MCF 10A (cell line): ENCODE measurements at regions not wholly inside any gene's neighbourhood (a gene's known extent, or its start where the extent isn't known, plus 50 kb on each side); places are given as distances from the start of the nearest gene placed in this dataset.

Experiments used
- BruUV-seq: library from RNA; stranded (reverse); fragments of 400-500 nt; replicated peaks from 2 replicates; lab custom pipeline; 2021; lab: Mats Ljungman, UMichigan
- CTCF ChIA-PET: fragments of 300-600 bp; sonication (Branson Sonifier 250); formaldehyde crosslinking; extraction: SDS; loops from one replicate; lab custom pipeline; 2021; ENCODE audit warnings: antibody characterized with exemption, inconsistent platforms; lab: Yijun Ruan, JAX
- POLR2A ChIA-PET: fragments of 300-600, 350-650 bp; sonication (Branson Sonifier 250); formaldehyde crosslinking; extraction: SDS; loops from one replicate; lab custom pipeline; 2020; ENCODE audit warnings: antibody characterized with exemption, inconsistent platforms; lab: Yijun Ruan, JAX
- DNase-seq: peaks from one replicate; pipeline ENCODE4 v3.0.0-alpha.2; 2018; ENCODE audit not compliant: unreplicated experiment
- H3K27ac Mint-ChIP-seq: one replicate; pipeline ENCODE4 v1.8.0; 2022; ENCODE audit warnings: mild to moderate bottlenecking, low read depth, mixed read lengths; ENCODE audit not compliant: unreplicated experiment
- H3K27me3 Mint-ChIP-seq: one replicate; pipeline ENCODE4 v1.8.0; 2022; ENCODE audit warnings: mixed read lengths; ENCODE audit not compliant: insufficient read depth, unreplicated experiment
- H3K36me3 Mint-ChIP-seq: one replicate; pipeline ENCODE4 v1.8.0; 2022; ENCODE audit warnings: mild to moderate bottlenecking, moderate library complexity, mixed read lengths; ENCODE audit not compliant: insufficient read depth, unreplicated experiment
- H3K4me1 Mint-ChIP-seq: one replicate; pipeline ENCODE4 v1.8.0; 2022; ENCODE audit warnings: mixed read lengths; ENCODE audit not compliant: insufficient read depth, unreplicated experiment
- H3K4me3 Mint-ChIP-seq: one replicate; pipeline ENCODE4 v1.8.0; 2022; ENCODE audit warnings: mild to moderate bottlenecking, moderate library complexity, mixed read lengths; ENCODE audit not compliant: unreplicated experiment
- H3K9me3 Mint-ChIP-seq: one replicate; pipeline ENCODE4 v1.8.0; 2022; ENCODE audit warnings: mixed read lengths; ENCODE audit not compliant: unreplicated experiment
- intact Hi-C: fragments of 100-400 bp; cut with micrococcal nuclease; formaldehyde crosslinking; loops from 2 replicates; pipeline ENCODE4 v1.14.1; 2022
- TF ChIP-seq, protein P1 (sequence below): fragments of 200-600 bp; IDR thresholded peaks from one replicate; pipeline ENCODE4 v1.8.0; 2022; ENCODE audit warnings: antibody characterized with exemption, mild to moderate bottlenecking; ENCODE audit not compliant: unreplicated experiment

DNA sequence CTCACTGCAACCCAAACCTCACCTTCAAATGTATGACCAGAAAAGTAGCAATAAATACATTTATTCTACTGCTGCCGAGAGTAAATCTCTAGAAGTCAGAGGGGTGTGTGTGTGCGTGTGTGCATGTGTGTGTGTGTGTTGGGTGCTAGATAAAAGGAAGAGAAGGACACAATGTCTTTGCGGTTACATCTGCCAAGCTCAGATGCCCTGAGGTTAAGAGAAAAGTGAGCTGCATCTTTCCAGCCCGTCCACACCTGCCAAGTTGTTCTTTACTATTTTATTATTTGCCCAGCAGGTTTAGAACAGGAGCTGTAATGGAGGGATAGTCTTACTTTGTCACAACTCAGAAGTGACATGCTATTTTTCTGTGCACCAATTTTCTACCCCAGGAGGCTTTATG is 54.5 kb upstream of the ANKFN1 start:
- Mint-ChIP-seq H3K9me3 (no peaks in the 10 kb centered on the region), H3K4me1 (peaks cover 8% of the 10 kb centered on the region), H3K27me3 (no peaks in the 10 kb centered on the region), H3K27ac (no peak overlapping the region), H3K4me3 (no peak overlapping the region), H3K36me3 (no peaks in the 10 kb centered on the region)
- TF ChIP-seq, protein P1, sequence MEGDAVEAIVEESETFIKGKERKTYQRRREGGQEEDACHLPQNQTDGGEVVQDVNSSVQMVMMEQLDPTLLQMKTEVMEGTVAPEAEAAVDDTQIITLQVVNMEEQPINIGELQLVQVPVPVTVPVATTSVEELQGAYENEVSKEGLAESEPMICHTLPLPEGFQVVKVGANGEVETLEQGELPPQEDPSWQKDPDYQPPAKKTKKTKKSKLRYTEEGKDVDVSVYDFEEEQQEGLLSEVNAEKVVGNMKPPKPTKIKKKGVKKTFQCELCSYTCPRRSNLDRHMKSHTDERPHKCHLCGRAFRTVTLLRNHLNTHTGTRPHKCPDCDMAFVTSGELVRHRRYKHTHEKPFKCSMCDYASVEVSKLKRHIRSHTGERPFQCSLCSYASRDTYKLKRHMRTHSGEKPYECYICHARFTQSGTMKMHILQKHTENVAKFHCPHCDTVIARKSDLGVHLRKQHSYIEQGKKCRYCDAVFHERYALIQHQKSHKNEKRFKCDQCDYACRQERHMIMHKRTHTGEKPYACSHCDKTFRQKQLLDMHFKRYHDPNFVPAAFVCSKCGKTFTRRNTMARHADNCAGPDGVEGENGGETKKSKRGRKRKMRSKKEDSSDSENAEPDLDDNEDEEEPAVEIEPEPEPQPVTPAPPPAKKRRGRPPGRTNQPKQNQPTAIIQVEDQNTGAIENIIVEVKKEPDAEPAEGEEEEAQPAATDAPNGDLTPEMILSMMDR, result no peak
- no TSS peak for BruUV-seq
- DNase-seq, result no peak
- intact Hi-C loops, result no loop called here
- ChIA-PET POLR2A (interaction anchor here (0.6 to 0.7 kb wide), 2 partner anchors 221 to 588 kb away, joined by 3 to 4 read pairs; no protein-coding TSS in a partner anchor), CTCF (interaction anchor here (0.7 to 0.9 kb wide), 2 partner anchors 219 to 221 kb away, joined by 3 read pairs; no protein-coding TSS in a partner anchor)

- H3K36me3 Mint-ChIP-seq, result no peaks in the 10 kb centered on the region
- H3K9me3 Mint-ChIP-seq, result no peaks in the 10 kb centered on the region
- H3K27ac Mint-ChIP-seq, result no peak overlapping the region
- peaks cover 8% of the 10 kb centered on the region for H3K4me1 Mint-ChIP-seq
- TF ChIP-seq, protein P1, result no peak
- CTCF ChIA-PET, result no interaction called here
- POLR2A ChIA-PET, result no interaction called here
- no TSS peak for BruUV-seq
- no peak overlapping the region for H3K4me3 Mint-ChIP-seq
- intact Hi-C loops, result no loop called here
- no peaks in the 10 kb centered on the region for H3K27me3 Mint-ChIP-seq
- DNase-seq, result peak; percentile 20
These were observed 53.6 kb upstream of the ANKFN1 start for GRCh38 chr17:56099649-56100048.
